NCI-H2196 (cell line): ENCODE measurements at regions not wholly inside any gene's neighbourhood (a gene's known extent, or its start where the extent isn't known, plus 50 kb on each side); places are given as distances from the start of the nearest gene placed in this dataset.

Source experiments
- DNase-seq: peaks from one replicate; lab custom pipeline; 2025; ENCODE audit not compliant: unreplicated experiment; lab: John Stamatoyannopoulos, UW

DNA sequence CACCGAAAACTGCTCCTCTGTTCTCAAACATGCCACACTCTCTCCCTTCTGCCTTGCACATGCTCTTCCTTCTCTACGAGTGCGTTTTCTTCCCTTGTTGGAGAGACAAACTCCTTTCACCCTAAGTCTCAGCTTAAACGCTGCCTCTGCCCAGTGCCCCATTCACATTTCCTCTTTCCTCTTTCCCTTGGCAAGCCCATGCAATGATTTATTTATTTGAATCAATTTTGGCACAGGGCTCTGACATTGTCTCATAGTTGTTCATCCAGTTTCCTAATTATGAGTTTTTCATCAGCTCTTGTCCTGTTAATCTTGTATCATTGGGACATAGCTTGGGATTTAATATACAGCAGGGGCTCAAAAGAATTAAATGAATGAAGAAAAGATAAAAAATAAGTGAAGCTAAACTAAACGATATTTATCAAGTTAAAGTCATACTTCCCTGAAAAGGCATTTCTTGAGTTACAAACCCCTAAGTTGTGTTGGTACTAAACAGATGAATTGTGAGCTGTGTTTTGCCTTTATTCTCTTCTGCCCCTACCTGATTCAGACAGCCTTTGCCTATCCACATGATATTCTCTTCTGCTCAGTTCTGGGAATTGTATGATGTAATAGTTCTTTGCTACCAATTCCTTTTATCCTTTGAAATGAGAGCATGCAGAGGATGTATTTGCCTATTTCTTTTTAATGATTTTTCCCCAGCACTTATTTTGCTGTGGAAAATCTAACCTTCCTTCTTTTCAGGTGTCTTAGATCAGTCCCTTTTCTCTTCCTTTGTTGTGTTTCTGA is 704.4 kb downstream of the UTRN start:
- DNase-seq = no peak

DNA sequence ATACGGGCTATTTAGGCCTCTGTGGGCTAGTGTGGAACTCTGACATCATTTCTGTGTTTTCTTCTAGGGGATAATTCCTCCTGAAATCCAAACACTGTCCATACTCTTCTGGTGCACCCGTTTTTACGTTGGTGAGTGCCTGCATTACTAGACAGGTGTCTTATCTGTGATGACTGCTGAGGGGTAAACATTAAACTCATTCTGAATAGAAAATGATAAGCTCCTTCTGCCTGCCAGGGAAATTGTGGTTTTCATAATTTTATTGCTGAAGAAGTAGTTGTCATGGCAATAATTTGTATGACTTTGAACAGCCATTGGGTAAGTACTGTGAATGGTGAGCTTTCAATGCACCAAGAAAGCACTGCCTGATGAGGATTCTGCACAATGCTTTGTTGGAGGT is 705.6 kb downstream of the UTRN start:
- DNase-seq = peak; percentile 46

DNA sequence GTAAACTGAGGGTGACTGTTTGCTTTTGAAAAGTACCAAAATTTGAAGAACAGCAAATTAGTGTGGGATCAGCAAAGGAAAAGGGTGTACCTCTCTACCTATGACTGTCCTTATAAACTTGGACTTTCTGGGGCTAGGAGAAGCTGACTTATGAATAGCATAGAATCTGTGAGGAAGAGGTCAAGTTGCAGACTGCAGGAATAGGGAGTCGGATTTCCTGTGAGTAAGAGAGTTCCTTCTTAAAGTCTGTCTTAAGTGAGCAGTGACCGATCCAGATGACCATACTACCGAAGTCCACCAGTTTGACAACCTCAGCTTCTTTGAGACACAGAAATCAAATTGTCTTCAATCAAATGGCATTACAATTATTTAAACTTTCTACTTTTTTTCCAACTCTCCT is 708.7 kb downstream of the UTRN start:
- DNase-seq = no peak

DNA sequence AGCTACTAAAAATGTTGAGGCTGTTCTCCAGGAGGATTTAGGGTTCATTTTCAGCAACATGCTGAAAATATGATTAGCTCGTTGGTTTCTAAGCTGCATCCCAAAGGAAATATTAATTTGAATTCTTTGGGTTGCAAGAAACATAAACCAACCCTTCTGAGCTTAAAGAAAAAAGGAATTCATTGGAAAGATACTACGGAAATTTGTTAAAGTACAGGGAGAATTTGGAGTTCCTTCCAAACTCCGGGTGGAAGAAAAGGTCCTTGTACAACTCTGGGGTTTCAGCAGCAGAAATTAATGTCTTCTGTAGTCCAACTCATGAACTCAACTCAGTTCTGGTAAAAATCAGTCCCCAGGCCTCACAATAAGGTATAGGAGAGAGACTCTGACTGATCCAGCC is 712.9 kb downstream of the UTRN start:
- DNase-seq = no peak

GRCh38 chr6:144999127-144999526 is 714.0 kb downstream of the UTRN start:
- DNase-seq = no peak

DNA sequence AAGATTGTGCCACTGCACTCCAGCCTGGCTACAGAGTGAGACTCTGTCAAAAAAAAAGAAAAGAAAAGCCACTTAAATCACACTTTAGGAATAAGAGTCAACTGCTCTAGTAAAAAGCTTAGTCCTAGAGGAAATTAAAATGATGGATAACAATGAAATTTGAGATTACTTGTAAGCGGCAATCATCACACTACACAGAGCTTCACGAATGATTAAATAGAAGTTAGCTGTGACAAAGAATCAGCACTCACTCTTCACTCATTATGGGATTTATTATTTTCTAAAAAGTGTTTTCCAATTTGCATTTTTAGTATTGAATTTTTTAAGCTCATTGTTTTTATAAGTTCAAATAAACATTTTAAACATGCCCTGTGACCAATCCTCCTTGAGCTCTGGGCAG is 718.0 kb downstream of the UTRN start:
- DNase-seq = no peak

DNA sequence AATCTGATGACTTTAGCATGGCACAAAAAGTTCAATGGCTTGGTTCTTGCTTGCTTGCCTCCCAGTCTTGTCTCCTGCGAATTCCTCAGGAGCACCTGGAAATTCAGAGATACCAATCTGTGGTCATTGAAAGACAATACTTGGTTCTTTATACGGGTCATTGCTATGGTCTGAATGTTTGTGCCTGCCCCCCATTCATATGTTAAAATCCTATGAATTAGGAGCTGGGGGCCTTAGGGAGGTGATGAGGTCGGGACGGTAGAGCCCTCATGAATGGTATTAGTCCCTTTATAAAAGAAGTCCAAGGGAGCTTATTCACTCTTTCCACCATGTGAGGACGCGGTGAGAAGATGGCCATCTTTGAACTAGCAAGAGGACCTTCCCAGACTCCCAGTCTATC is 721.8 kb downstream of the UTRN start:
- no peak for DNase-seq

- DNase-seq = no peak
These were observed 723.6 kb downstream of the UTRN start for GRCh38 chr6:145008715-145009114.

DNA sequence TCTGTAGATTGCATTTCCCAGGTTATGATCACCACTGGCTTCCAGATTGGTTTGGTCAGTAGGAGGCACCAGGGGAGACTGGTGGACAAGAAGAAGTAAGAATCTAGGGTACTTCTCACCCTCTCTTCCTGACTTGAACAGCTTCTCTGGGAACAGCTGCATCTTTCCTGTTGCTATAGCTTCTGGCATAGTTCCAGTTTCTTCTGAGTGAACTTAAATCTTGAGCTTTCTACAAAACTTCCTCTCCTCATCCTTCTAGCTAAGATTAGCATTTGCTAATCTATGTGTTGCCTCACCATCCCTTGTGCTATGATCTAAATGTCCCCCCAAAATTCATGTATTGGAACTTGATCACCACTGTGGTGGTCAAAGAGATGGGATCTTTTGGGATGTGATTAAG is 724.6 kb downstream of the UTRN start:
- DNase-seq = no peak

- DNase-seq = no peak
These were observed 723.2 kb downstream of the EPM2A start for GRCh38 chr6:145012039-145012662.

- no peak for DNase-seq
These were observed 719.4 kb downstream of the EPM2A start for GRCh38 chr6:145015739-145016558.

DNA sequence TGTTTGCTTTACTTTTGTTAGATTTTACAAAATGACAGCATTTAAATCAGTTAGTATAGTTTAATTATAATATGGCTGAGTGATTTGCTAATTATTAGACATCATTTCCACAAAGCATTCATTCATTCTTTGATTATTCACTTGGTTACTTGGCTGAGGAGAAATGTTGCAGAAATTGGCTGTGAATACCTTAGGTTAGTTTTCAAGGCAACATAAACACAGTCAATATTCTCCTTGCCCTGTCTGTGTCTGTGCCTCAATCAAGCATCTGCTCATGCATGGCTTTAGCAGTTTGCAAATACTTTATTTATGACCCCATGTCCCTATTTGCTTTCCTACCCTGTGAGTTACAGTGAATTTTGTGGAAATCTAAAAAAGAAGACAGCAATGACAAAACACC is 718.3 kb downstream of the EPM2A start:
- no peak for DNase-seq

DNA sequence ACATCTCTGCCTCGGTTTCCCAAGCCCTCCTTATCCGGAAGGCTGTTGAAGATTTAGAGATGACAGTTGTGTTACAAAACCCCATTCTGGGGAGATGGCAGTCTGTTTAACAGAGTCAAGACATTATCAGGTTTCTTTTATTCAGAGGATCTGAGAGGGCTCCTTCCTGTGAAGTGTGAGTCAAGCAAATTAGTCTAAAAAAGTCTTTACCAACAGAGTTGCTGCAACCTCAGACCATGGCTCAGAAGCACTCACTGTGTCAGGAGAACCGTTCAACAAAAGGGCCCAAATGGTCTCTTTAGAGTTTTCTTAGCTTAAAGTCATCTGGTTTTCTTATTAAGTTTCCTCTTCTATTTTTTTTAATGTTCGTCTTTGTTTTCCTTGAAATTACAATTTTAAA is 717.8 kb downstream of the EPM2A start:
- no peak for DNase-seq

DNA sequence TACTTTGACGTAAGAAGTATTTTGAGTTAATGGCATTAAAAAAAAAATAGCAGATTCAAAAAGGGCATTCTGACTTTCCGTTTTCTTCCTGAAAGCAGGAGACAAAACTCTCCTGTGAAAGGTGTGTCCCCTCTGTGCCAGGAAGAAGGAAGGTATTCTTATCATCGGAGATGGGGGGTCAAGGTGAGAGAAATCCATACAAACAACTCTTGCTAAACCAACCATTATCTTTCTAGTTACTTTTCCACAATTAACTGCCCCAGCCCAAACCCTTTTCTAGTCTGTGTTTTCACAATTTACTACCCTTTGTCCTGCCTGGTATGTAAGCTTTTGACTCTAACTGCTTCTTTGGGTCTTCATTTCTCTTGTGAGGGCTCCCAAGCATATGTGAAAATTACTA is 717.3 kb downstream of the EPM2A start:
- no peak for DNase-seq

- DNase-seq = no peak
These were observed 715.2 kb downstream of the EPM2A start for GRCh38 chr6:145020114-145020513.

- no peak for DNase-seq
These were observed 714.8 kb downstream of the EPM2A start for GRCh38 chr6:145020543-145020942.

GRCh38 chr6:145022199-145022796 is 713.0 kb downstream of the EPM2A start:
- DNase-seq = no peak

GRCh38 chr6:145023116-145023726 is 712.1 kb downstream of the EPM2A start:
- no peak for DNase-seq

GRCh38 chr6:145025488-145025887 is 709.8 kb downstream of the EPM2A start:
- no peak for DNase-seq

- DNase-seq = no peak
These were observed 709.0 kb downstream of the EPM2A start for GRCh38 chr6:145026267-145026679.

GRCh38 chr6:145028144-145028818 is 707.0 kb downstream of the EPM2A start:
- peak; percentile 22 for DNase-seq
